Thyroid gland (tissue), 4 donors: ENCODE measurements at regions not wholly inside any gene's neighbourhood (a gene's known extent, or its start where the extent isn't known, plus 50 kb on each side); places are given as distances from the start of the nearest gene placed in this dataset.

ENCODE experiments used
- CTCF ChIP-seq, 6 experiments: fragments of 200-600 bp in 3 of 6; fragments of 450-650 bp in 3 of 6; sonication (generic) in 3 of 6; IDR thresholded peaks; one replicate each; pipeline ENCODE4 v1.5.1; 2016 to 2019; ENCODE audit warnings: antibody characterized with exemption in 6 of 6, mild to moderate bottlenecking in 2 of 6, inconsistent platforms in 1 of 6, moderate library complexity in 1 of 6
- POLR2A ChIP-seq, 2 donors: fragments of 450-650 bp; IDR thresholded peaks; one replicate each; pipeline ENCODE4 v1.6.1; 2017; ENCODE audit warnings: antibody characterized with exemption in 2 of 2, mild to moderate bottlenecking in 2 of 2, moderate library complexity in 1 of 2

- TF ChIP-seq CTCF (IDR thresholded peaks at IDR 0.05) (no peak), POLR2A (IDR thresholded peaks at IDR 0.05) (no peak)
Measured at GRCh38 chr6:147023581-147023980, 180.6 kb upstream of the STXBP5 start.
